Nephron (organoid): ENCODE measurements at regions not wholly inside any gene's neighbourhood (a gene's known extent, or its start where the extent isn't known, plus 50 kb on each side); places are given as distances from the start of the nearest gene placed in this dataset.

ENCODE experiments used
- H3K27ac Mint-ChIP-seq, 3 experiments: 2 replicates each; pipeline ENCODE4 v1.8.0; 2020; ENCODE audit warnings: mixed read lengths in 3 of 3, mild to moderate bottlenecking in 2 of 3, moderate library complexity in 1 of 3
- H3K27me3 Mint-ChIP-seq: 2 replicates; pipeline ENCODE4 v1.8.0; 2021; ENCODE audit warnings: low read depth, mild to moderate bottlenecking, moderate library complexity, mixed read lengths
- H3K36me3 Mint-ChIP-seq: 2 replicates; pipeline ENCODE4 v1.8.0; 2020; ENCODE audit warnings: low read depth, mixed read lengths
- H3K4me1 Mint-ChIP-seq: 2 replicates; pipeline ENCODE4 v1.8.0; 2020; ENCODE audit warnings: mixed read lengths
- H3K4me3 Mint-ChIP-seq, 3 experiments: 2 replicates each; pipeline ENCODE4 v1.8.0; 2020; ENCODE audit warnings: mild to moderate bottlenecking in 3 of 3, mixed read lengths in 3 of 3, moderate library complexity in 2 of 3
- H3K9me3 Mint-ChIP-seq: 2 replicates; pipeline ENCODE4 v1.8.0; 2020; ENCODE audit warnings: mixed read lengths
- TF ChIP-seq, protein P1 (sequence below), 3 experiments: fragments of 200-600 bp; sonication (generic); IDR thresholded peaks; one replicate each; pipeline ENCODE4 v1.5.0; 2021; ENCODE audit warnings: antibody characterized with exemption in 3 of 3; ENCODE audit not compliant: unreplicated experiment in 3 of 3

DNA sequence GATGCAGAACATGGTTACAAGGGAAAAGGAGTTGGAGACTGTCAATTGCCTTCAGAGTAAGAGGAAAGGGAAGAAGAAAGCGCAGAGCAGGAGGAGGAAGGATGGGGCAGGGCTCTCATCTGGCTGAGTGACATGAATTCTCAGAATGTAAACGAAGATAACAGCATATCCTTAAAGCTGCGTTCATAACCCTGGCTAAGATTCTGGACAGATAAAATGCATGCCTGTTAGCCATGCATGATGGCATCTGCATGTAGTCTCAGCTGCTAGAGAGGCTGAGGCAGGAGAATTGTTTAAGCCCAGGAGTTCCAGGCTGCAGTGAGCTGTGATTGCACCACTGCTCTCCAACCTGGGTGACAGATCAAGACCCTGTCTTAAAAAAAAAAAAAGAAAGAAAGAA lies 493.5 kb upstream of the PRKX start:
- TF ChIP-seq, protein P1, sequence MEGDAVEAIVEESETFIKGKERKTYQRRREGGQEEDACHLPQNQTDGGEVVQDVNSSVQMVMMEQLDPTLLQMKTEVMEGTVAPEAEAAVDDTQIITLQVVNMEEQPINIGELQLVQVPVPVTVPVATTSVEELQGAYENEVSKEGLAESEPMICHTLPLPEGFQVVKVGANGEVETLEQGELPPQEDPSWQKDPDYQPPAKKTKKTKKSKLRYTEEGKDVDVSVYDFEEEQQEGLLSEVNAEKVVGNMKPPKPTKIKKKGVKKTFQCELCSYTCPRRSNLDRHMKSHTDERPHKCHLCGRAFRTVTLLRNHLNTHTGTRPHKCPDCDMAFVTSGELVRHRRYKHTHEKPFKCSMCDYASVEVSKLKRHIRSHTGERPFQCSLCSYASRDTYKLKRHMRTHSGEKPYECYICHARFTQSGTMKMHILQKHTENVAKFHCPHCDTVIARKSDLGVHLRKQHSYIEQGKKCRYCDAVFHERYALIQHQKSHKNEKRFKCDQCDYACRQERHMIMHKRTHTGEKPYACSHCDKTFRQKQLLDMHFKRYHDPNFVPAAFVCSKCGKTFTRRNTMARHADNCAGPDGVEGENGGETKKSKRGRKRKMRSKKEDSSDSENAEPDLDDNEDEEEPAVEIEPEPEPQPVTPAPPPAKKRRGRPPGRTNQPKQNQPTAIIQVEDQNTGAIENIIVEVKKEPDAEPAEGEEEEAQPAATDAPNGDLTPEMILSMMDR (IDR thresholded peaks at IDR 0.05; ENCODE audit: unreplicated experiment in 3 of 3) = no peak
- Mint-ChIP-seq H3K27me3 (no peaks in the 10 kb centered on the region), H3K36me3 (no peaks in the 10 kb centered on the region), H3K4me3 (no peak overlapping the region), H3K27ac (no peak overlapping the region), H3K9me3 (no peaks in the 10 kb centered on the region), H3K4me1 (no peaks in the 10 kb centered on the region)

DNA sequence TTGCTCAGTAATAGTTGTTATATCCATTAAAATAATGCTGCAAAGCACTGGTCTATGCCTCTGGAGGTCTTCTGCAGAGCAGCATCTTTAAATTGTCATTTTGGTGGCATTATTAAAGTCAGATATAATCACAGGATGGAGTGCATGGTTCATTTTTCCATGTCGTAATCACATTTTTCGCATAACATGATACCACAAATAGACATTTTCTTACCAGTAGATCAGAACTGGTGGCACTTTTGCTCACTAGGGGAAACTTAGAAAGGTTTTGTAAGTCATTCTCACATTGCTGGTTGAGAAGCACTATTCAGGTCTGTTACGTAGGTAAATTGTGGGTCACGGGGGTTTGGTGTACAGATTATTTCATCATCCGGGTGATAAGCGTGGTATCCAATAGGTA lies 484.5 kb upstream of the PRKX start:
- Mint-ChIP-seq H3K27ac (no peak overlapping the region), H3K27me3 (no peaks in the 10 kb centered on the region), H3K4me3 (no peak overlapping the region), H3K4me1 (no peaks in the 10 kb centered on the region), H3K36me3 (no peaks in the 10 kb centered on the region), H3K9me3 (peaks cover 3% of the 10 kb centered on the region)
- TF ChIP-seq, protein P1 (IDR thresholded peaks at IDR 0.05; ENCODE audit: unreplicated experiment in 3 of 3) = no peak

DNA sequence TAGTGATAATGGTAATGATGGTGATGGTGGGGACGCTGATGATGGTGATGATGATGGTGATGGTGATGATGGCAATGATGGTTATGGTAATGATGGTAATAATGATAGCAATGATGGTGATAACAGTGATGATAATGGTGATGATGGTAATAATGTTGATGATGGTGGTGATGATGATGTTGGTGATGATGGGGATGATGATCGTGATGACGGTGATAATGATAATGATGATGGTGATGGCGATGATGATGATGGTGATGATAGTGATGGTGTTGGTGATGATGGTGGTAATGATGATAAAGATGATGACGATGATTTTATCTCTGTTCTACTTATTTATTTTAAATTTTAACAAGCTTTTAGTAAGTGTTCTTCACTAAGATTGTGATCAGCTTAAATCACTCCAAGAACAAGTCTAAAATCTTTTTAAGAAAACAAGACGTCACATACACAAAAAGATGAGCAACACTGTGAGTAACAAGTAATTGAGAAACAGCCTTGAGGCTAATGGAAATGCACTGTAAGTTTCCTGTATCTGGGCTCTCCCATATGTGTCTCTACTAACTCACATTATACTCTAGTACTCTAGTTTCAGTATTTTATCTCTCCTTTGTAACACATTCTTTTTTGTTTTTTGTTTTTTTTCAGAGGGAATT lies 480.2 kb upstream of the PRKX start:
- Mint-ChIP-seq H3K27me3 (peaks cover 3% of the 10 kb centered on the region), H3K4me1 (no peaks in the 10 kb centered on the region), H3K36me3 (no peaks in the 10 kb centered on the region), H3K27ac (no peak overlapping the region), H3K4me3 (no peak overlapping the region), H3K9me3 (peaks cover 3% of the 10 kb centered on the region)
- TF ChIP-seq, protein P1 (IDR thresholded peaks at IDR 0.05; ENCODE audit: unreplicated experiment in 3 of 3) = no peak

DNA sequence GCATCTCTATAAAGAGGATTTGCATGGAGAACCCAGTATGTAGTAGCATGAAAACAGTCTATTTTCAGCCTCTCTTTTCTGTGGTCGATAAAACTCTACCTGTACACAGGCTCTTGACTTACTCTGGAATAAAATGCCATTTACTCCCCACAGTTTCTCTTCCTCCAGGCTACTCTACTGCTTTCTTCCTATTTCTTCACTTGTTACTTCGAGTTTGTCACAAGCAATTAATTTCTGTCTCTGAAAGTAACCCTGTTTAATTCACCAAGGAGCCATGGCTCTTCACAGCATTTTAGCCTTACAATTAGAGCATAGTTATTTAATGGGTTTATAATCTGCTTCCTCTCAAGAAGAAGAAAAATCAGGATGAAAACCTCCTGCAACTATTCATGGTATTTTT lies 472.9 kb upstream of the PRKX start:
- TF ChIP-seq, protein P1 (IDR thresholded peaks at IDR 0.05; ENCODE audit: unreplicated experiment in 3 of 3) = no peak
- no peak overlapping the region for H3K27ac Mint-ChIP-seq
- H3K9me3 Mint-ChIP-seq = no peaks in the 10 kb centered on the region
- H3K4me3 Mint-ChIP-seq = no peak overlapping the region
- no peaks in the 10 kb centered on the region for H3K36me3 Mint-ChIP-seq
- H3K4me1 Mint-ChIP-seq = no peaks in the 10 kb centered on the region
- H3K27me3 Mint-ChIP-seq = peaks cover 3% of the 10 kb centered on the region

DNA sequence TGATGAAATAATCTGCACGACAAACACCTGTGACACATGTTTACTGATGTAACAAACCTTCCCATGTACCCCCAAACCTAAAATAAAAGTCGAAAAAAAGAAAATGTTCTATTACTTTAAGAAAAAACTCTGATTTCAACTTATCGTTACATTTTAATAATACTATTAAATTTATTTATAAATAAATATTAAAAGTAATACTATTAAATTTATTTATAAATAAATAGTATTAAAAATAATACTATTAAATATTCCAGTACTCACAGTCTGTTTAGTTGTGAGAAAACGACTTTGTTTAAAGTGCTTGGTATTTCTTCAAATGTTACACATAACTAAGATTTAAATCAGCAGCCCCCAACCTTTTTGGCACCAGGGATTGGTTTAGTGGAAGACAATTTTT lies 471.6 kb upstream of the PRKX start:
- H3K36me3 Mint-ChIP-seq = no peaks in the 10 kb centered on the region
- no peaks in the 10 kb centered on the region for H3K4me1 Mint-ChIP-seq
- TF ChIP-seq, protein P1 (IDR thresholded peaks at IDR 0.05; ENCODE audit: unreplicated experiment in 3 of 3) = no peak
- no peak overlapping the region for H3K27ac Mint-ChIP-seq
- peaks cover 3% of the 10 kb centered on the region for H3K27me3 Mint-ChIP-seq
- no peak overlapping the region for H3K4me3 Mint-ChIP-seq
- H3K9me3 Mint-ChIP-seq = no peaks in the 10 kb centered on the region

DNA sequence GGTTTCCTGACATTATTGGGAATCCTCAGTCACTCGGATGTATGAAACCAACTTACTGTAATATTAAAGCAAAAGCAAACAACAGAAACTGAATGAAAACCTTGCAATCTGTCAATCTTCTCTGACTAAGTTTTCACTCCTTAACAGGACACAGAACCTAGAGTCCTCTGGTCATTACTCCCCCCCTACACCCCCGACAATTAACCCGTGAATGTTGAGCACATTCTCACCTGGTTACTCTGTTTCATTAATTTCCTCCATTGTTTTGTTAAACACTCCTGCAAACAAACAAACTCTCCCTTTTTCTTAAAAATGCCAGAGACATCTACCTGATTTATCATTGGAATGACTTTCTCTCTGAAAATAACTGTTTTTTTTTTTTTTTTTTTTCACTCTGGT lies 469.0 kb upstream of the PRKX start:
- Mint-ChIP-seq H3K4me1 (no peaks in the 10 kb centered on the region), H3K36me3 (no peaks in the 10 kb centered on the region), H3K27me3 (no peaks in the 10 kb centered on the region), H3K4me3 (no peak overlapping the region), H3K27ac (no peak overlapping the region), H3K9me3 (no peaks in the 10 kb centered on the region)
- TF ChIP-seq, protein P1 (IDR thresholded peaks at IDR 0.05; ENCODE audit: unreplicated experiment in 3 of 3) = no peak
